ENCODE measurements at regions not wholly inside any gene's neighbourhood (a gene's known extent, or its start where the extent isn't known, plus 50 kb on each side); places are given as distances from the start of the nearest gene placed in this dataset.

- no peak for TF ChIP-seq CTCF (IDR thresholded peaks at IDR 0.05 in 8 of 11, conservative IDR thresholded peaks at IDR 0.05 in 3 of 11)
- no peak for TF ChIP-seq POLR2A (IDR thresholded peaks at IDR 0.05)
These were observed 397.7 kb downstream of the RPS6KC1 start for GRCh38 chr1:213448776-213449175.
